ENCODE measurements at regions not wholly inside any gene's neighbourhood (a gene's known extent, or its start where the extent isn't known, plus 50 kb on each side); places are given as distances from the start of the nearest gene placed in this dataset.

DNA sequence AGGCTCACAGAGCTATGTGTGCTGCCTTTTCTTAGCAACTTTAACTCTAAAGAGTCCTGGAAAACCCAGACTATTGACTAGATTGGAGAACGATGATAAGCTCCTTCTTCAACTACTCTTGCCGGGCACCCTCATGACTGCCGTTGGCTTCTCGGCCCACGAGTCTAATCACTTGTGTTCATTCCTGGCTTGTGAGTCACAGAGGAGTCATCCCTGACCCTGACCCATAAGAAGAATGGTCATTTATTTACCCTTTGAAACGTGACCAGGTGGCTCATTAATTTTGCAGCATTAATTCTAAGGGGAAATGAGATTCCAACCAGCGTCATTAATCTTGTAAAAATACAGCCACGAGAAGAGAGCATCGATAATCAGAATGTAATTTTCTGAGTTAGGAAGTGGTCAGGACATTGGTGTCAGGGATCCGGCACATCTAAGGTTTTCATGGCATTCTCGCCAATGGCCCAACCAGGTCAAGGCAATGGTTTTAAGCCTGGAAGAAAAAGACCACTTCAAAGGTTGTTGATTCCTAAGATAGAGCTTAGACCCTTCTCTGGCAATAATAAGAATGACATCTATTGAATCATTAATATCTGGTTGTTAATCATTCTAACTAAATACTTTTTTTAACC is 183.6 kb upstream of the RUNX1 start:
- ChIA-PET POLR2A (no interaction called here), CTCF (interaction anchor here (0.7 kb wide), 1 partner anchor 10 kb away, joined by 4 read pairs; no protein-coding TSS in a partner anchor)
- peak; percentile 84 for DNase-seq (ENCODE audit: low read depth, low spot score)
- H3K4me3 ChIP-seq (ENCODE audit: low read depth in 2 of 2, low read length in 2 of 2) = no peak overlapping the region
- in situ Hi-C loops (cut with HindIII; ENCODE audit: low pct_unique_long_range_greater_than_20kb, low sequenced_read_pairs) (no loop called here), intact Hi-C loops (cut with micrococcal nuclease; ENCODE audit: unreplicated experiment) (no loop called here)
- peak; percentile 91 for ATAC-seq
- BruUV-seq (replicated peaks) = no TSS peak
- 0 out of 2 replicates have a peak, but pooled peaks have one; percentile 33 for TF ChIP-seq TCF7L2 (IDR thresholded peaks at IDR 0.05; ENCODE audit: low read depth, low read length)
- TF ChIP-seq SIN3A (IDR thresholded peaks at IDR 0.05; ENCODE audit: borderline replicate concordance, insufficient read depth, low read depth, low read length) = no peak
- TF ChIP-seq, protein P1, sequence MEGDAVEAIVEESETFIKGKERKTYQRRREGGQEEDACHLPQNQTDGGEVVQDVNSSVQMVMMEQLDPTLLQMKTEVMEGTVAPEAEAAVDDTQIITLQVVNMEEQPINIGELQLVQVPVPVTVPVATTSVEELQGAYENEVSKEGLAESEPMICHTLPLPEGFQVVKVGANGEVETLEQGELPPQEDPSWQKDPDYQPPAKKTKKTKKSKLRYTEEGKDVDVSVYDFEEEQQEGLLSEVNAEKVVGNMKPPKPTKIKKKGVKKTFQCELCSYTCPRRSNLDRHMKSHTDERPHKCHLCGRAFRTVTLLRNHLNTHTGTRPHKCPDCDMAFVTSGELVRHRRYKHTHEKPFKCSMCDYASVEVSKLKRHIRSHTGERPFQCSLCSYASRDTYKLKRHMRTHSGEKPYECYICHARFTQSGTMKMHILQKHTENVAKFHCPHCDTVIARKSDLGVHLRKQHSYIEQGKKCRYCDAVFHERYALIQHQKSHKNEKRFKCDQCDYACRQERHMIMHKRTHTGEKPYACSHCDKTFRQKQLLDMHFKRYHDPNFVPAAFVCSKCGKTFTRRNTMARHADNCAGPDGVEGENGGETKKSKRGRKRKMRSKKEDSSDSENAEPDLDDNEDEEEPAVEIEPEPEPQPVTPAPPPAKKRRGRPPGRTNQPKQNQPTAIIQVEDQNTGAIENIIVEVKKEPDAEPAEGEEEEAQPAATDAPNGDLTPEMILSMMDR (IDR thresholded peaks at IDR 0.05) = no peak
- H3K4me1 ChIP-seq (ENCODE audit: control insufficient read depth, insufficient read depth, low read length) = peaks cover 2% of the 10 kb centered on the region; the same call in 1 of the 2 replicates
- no peaks in the 10 kb centered on the region for H3K36me3 ChIP-seq (ENCODE audit: control insufficient read depth, insufficient read depth, low read length)
- no peaks in the 10 kb centered on the region for H3K9me3 ChIP-seq (ENCODE audit: control insufficient read depth, insufficient read depth, low read depth, low read length)
- peak overlapping the region; percentile 63 for H3K27ac ChIP-seq (ENCODE audit: low read length)
- no peaks in the 10 kb centered on the region for H3K27me3 ChIP-seq (ENCODE audit: control insufficient read depth, insufficient read depth, low read length)

DNA sequence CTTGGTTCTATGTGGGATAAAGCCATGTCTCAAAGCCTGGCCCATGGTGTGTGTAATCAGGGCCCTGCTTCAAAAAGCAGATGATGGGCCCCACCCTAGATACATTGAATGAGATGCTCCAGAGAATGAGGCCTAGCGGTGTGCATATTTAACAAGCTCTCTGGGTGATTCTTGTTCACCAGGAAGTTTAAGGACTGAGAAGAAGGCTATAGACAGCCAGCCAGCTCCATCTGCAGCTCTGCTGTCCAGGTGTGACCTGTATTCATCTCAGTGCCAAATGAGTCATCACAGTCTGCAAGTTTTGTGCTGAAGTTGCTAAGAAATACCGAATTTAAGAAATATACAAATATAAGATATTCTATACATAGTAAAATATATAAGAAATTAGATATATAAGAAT is 182.0 kb upstream of the RUNX1 start:
- CTCF ChIA-PET = no interaction called here
- in situ Hi-C loops (cut with HindIII; ENCODE audit: low pct_unique_long_range_greater_than_20kb, low sequenced_read_pairs) (no loop called here), intact Hi-C loops (cut with micrococcal nuclease; ENCODE audit: unreplicated experiment) (no loop called here)
- BruUV-seq (replicated peaks) = no TSS peak
- Histone ChIP-seq H3K27me3 (ENCODE audit: control insufficient read depth, insufficient read depth, low read length) (no peaks in the 10 kb centered on the region), H3K9me3 (ENCODE audit: control insufficient read depth, insufficient read depth, low read depth, low read length) (no peaks in the 10 kb centered on the region), H3K4me1 (ENCODE audit: control insufficient read depth, insufficient read depth, low read length) (peaks cover 2% of the 10 kb centered on the region; the same call in 1 of the 2 replicates), H3K4me3 (ENCODE audit: low read depth in 2 of 2, low read length in 2 of 2) (no peak overlapping the region), H3K27ac (ENCODE audit: low read length) (no peak overlapping the region), H3K36me3 (ENCODE audit: control insufficient read depth, insufficient read depth, low read length) (no peaks in the 10 kb centered on the region)
- ATAC-seq = no peak
- TF ChIP-seq SIN3A (IDR thresholded peaks at IDR 0.05; ENCODE audit: borderline replicate concordance, insufficient read depth, low read depth, low read length) (no peak), POLR2AphosphoS5 (IDR thresholded peaks at IDR 0.05; ENCODE audit: low read depth, low read length) (no peak), TCF7L2 (IDR thresholded peaks at IDR 0.05; ENCODE audit: low read depth, low read length) (no peak)
- TF ChIP-seq, protein P1 (IDR thresholded peaks at IDR 0.05) = no peak
- TF ChIP-seq, protein P2, sequence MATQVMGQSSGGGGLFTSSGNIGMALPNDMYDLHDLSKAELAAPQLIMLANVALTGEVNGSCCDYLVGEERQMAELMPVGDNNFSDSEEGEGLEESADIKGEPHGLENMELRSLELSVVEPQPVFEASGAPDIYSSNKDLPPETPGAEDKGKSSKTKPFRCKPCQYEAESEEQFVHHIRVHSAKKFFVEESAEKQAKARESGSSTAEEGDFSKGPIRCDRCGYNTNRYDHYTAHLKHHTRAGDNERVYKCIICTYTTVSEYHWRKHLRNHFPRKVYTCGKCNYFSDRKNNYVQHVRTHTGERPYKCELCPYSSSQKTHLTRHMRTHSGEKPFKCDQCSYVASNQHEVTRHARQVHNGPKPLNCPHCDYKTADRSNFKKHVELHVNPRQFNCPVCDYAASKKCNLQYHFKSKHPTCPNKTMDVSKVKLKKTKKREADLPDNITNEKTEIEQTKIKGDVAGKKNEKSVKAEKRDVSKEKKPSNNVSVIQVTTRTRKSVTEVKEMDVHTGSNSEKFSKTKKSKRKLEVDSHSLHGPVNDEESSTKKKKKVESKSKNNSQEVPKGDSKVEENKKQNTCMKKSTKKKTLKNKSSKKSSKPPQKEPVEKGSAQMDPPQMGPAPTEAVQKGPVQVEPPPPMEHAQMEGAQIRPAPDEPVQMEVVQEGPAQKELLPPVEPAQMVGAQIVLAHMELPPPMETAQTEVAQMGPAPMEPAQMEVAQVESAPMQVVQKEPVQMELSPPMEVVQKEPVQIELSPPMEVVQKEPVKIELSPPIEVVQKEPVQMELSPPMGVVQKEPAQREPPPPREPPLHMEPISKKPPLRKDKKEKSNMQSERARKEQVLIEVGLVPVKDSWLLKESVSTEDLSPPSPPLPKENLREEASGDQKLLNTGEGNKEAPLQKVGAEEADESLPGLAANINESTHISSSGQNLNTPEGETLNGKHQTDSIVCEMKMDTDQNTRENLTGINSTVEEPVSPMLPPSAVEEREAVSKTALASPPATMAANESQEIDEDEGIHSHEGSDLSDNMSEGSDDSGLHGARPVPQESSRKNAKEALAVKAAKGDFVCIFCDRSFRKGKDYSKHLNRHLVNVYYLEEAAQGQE (IDR thresholded peaks at IDR 0.05; ENCODE audit: insufficient read depth in 1 of 2, low read depth in 2 of 2, low read length in 1 of 2) = no peak
- POLR2A ChIA-PET = no interaction called here
- no peak for DNase-seq (ENCODE audit: low read depth, low spot score)
